ENCODE measurements at regions not wholly inside any gene's neighbourhood (a gene's known extent, or its start where the extent isn't known, plus 50 kb on each side); places are given as distances from the start of the nearest gene placed in this dataset.

DNA sequence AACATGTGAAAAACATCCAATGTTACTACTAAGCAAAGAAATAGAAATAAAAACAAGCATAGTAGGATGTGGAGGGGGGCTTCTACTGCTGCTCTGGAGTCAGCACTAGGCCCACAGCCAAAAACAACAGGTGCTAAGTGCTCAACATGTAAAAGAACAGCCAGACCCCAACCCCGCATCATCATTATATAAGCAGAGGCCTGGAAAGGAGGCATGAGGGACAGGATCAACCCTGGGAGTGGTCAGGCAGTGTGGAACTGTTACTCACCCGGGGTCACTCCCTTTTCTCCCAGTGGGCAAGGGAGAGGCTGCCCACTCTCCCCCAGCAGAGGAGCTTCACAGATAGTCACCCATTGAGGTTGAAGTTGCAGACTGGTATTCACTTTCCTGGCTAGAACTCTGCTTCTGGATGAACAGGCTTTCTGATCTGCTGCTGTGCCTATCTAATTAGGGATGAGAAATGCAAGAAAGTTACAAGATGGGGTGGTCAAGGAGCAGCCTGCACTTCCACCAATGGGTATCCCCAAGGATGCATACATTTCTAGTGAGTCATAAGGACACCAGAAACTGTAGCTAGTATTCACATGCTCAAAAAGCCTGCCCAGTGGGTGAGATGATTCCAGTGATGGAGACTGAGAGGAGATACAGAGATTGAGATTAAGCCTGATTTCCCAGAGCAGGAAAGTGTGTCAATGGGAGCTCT is 480.1 kb upstream of the TCF4 start:
- in situ Hi-C loops (cut with MboI): no loop called here
- intact Hi-C loops (cut with micrococcal nuclease): no loop called here
- FAIRE-seq (no peak), ATAC-seq (no peak), DNase-seq (ENCODE audit: extremely low read depth in 1 of 4, low spot score in 3 of 4) (no peak)
- Histone ChIP-seq H3K4me1 (replicated peaks in 1 of 2; ENCODE audit: control insufficient read depth in 2 of 2, insufficient read depth in 2 of 2, low read length in 2 of 2) (no peaks in the 10 kb centered on the region), H4K20me1 (replicated peaks; ENCODE audit: control insufficient read depth, insufficient read depth, low read length) (no peaks in the 10 kb centered on the region), H3K4me2 (ENCODE audit: insufficient read depth, low read length) (no peak overlapping the region), H3K9me1 (ENCODE audit: control insufficient read depth, insufficient read depth, low read length) (no peaks in the 10 kb centered on the region), H2AFZ (ENCODE audit: low read depth, low read length) (no peak overlapping the region), H3K27me3 (ENCODE audit: control insufficient read depth in 2 of 2, insufficient read depth in 2 of 2, low read length in 2 of 2) (no peaks in the 10 kb centered on the region), H3K9me3 (replicated peaks; ENCODE audit: control insufficient read depth, insufficient read depth, low read depth, low read length) (no peaks in the 10 kb centered on the region), H3K79me2 (ENCODE audit: control insufficient read depth, insufficient read depth, low read length) (no peaks in the 10 kb centered on the region), H3K9ac (ENCODE audit: insufficient read depth in 1 of 2, low read depth in 2 of 2, low read length in 2 of 2) (no peak overlapping the region), H3K36me3 (ENCODE audit: control insufficient read depth, insufficient read depth, low read length) (no peaks in the 10 kb centered on the region), H3K4me3 (no peak overlapping the region), H3K27ac (ENCODE audit: extremely low read depth, low read depth, low read length) (no peak overlapping the region)
- WGBS (ENCODE audit: insufficient coverage, low coverage, missing lambda C conversion rate): 0% methylated on average over 2 of the region's 2 CpGs
- CTCF ChIA-PET (ENCODE audit: low intra/inter-chr PET ratio): no interaction called here
- no peak for TF ChIP-seq CBFB (CRISPR knock-in tag; IDR thresholded peaks at IDR 0.05)
- TF ChIP-seq, protein P1, sequence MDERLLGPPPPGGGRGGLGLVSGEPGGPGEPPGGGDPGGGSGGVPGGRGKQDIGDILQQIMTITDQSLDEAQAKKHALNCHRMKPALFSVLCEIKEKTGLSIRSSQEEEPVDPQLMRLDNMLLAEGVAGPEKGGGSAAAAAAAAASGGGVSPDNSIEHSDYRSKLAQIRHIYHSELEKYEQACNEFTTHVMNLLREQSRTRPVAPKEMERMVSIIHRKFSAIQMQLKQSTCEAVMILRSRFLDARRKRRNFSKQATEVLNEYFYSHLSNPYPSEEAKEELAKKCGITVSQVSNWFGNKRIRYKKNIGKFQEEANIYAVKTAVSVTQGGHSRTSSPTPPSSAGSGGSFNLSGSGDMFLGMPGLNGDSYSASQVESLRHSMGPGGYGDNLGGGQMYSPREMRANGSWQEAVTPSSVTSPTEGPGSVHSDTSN (CRISPR knock-in tag; IDR thresholded peaks at IDR 0.05; ENCODE audit: low read depth): no peak
- TF ChIP-seq, protein P1 (tag; conservative IDR thresholded peaks at IDR 0.05; ENCODE audit: low read depth): no peak
- no peak for TF ChIP-seq HMGN3 (IDR thresholded peaks at IDR 0.05; ENCODE audit: borderline replicate concordance, extremely low read depth, insufficient read length, low read depth, low read length)
- TF ChIP-seq, protein P2, sequence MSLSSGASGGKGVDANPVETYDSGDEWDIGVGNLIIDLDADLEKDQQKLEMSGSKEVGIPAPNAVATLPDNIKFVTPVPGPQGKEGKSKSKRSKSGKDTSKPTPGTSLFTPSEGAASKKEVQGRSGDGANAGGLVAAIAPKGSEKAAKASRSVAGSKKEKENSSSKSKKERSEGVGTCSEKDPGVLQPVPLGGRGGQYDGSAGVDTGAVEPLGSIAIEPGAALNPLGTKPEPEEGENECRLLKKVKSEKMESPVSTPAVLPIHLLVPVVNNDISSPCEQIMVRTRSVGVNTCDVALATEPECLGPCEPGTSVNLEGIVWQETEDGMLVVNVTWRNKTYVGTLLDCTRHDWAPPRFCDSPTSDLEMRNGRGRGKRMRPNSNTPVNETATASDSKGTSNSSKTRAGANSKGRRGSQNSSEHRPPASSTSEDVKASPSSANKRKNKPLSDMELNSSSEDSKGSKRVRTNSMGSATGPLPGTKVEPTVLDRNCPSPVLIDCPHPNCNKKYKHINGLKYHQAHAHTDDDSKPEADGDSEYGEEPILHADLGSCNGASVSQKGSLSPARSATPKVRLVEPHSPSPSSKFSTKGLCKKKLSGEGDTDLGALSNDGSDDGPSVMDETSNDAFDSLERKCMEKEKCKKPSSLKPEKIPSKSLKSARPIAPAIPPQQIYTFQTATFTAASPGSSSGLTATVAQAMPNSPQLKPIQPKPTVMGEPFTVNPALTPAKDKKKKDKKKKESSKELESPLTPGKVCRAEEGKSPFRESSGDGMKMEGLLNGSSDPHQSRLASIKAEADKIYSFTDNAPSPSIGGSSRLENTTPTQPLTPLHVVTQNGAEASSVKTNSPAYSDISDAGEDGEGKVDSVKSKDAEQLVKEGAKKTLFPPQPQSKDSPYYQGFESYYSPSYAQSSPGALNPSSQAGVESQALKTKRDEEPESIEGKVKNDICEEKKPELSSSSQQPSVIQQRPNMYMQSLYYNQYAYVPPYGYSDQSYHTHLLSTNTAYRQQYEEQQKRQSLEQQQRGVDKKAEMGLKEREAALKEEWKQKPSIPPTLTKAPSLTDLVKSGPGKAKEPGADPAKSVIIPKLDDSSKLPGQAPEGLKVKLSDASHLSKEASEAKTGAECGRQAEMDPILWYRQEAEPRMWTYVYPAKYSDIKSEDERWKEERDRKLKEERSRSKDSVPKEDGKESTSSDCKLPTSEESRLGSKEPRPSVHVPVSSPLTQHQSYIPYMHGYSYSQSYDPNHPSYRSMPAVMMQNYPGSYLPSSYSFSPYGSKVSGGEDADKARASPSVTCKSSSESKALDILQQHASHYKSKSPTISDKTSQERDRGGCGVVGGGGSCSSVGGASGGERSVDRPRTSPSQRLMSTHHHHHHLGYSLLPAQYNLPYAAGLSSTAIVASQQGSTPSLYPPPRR (CRISPR knock-in tag; IDR thresholded peaks at IDR 0.05; ENCODE audit: borderline replicate concordance): no peak
- TF ChIP-seq ZNF197 (CRISPR knock-in tag; IDR thresholded peaks at IDR 0.05; ENCODE audit: low read depth): no peak
- no peak for TF ChIP-seq ZNF274 (IDR thresholded peaks at IDR 0.05; ENCODE audit: borderline replicate concordance, low read depth, low read length)
- no TSS peak for BruUV-seq (replicated peaks)
- POLR2A ChIA-PET: no interaction called here
